ENCODE measurements at regions not wholly inside any gene's neighbourhood (a gene's known extent, or its start where the extent isn't known, plus 50 kb on each side); places are given as distances from the start of the nearest gene placed in this dataset.

DNA sequence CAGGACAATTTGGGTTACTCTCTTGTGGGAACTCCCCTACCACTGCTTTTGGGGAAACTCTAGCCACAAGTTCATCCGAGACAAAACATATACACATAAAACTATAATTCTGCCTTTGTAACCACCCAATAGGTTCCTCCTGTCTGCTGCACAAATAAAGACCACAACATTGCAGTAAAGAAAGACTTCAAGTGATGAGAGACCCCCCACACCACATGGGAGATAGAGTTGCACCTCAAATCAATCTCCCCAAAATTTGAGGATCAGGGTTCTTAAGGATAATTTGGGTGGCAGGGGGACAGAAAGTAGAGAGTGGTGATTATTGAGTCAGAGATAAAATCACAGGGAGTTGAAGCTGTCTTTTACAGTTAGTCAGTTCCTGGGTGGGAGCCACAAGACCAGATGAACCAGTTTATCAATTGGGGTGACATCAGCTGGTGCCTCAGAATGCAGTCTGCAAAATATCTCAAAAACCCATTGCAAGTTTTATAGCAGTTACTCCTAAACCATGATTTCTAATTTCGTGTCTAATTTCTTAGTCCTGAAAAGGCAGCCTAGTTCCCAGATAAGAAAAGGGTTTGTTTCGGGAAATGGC is 1348.5 kb downstream of the PCDH9 start:
- H3K79me1 ChIP-seq (ENCODE audit: low read length) = no peaks in the 10 kb centered on the region
- no peaks in the 10 kb centered on the region for H3K4me1 ChIP-seq (ENCODE audit: control insufficient read depth in 1 of 2, insufficient read depth in 2 of 2, low read length in 2 of 2)
- no peak overlapping the region for H3K18ac ChIP-seq (ENCODE audit: low read length)
- H2BK5ac ChIP-seq (ENCODE audit: low read depth, low read length, poor library complexity) = no peak overlapping the region
- H3K9me3 ChIP-seq (ENCODE audit: insufficient read depth, low read depth, low read length) = no peaks in the 10 kb centered on the region
- H3K4me3 ChIP-seq (ENCODE audit: low read depth, low read length) = no peak overlapping the region
- no peak overlapping the region for H3K4ac ChIP-seq (ENCODE audit: low read depth, low read length)
- H3K79me2 ChIP-seq (ENCODE audit: control insufficient read depth, insufficient read depth, low read length, poor library complexity) = no peaks in the 10 kb centered on the region
- H3K4me2 ChIP-seq (ENCODE audit: low read length) = no peak overlapping the region
- no peak overlapping the region for H4K12ac ChIP-seq (ENCODE audit: low read depth, low read length)
- H3K27me3 ChIP-seq (ENCODE audit: insufficient read depth, low read length) = no peaks in the 10 kb centered on the region
- no peak overlapping the region for H3K23ac ChIP-seq (ENCODE audit: low read length)
- no peak overlapping the region for H3K9ac ChIP-seq (ENCODE audit: low read length)
- no peak overlapping the region for H2AFZ ChIP-seq (ENCODE audit: insufficient read depth, low read length, poor library complexity)
- H3K14ac ChIP-seq (ENCODE audit: low read length) = no peak overlapping the region
- no peak overlapping the region for H4K8ac ChIP-seq (ENCODE audit: low read depth, low read length)
- H4K91ac ChIP-seq (ENCODE audit: low read depth, low read length) = no peak overlapping the region
- no peak overlapping the region for H2BK12ac ChIP-seq (ENCODE audit: low read length)
- no peak for DNase-seq
- no CpG with 5 or more reads among the region's 3 CpGs for WGBS (ENCODE audit: extremely low coverage, insufficient coverage, insufficient read length)
- H2BK120ac ChIP-seq (ENCODE audit: insufficient read depth, low read length, poor library complexity) = no peak overlapping the region
- H2AK5ac ChIP-seq (ENCODE audit: low read length) = no peak overlapping the region
- H3K27ac ChIP-seq (ENCODE audit: low read depth, low read length) = no peak overlapping the region
- no peaks in the 10 kb centered on the region for H3K36me3 ChIP-seq (ENCODE audit: control insufficient read depth in 1 of 2, insufficient read depth in 2 of 2, low read length in 2 of 2)

DNA sequence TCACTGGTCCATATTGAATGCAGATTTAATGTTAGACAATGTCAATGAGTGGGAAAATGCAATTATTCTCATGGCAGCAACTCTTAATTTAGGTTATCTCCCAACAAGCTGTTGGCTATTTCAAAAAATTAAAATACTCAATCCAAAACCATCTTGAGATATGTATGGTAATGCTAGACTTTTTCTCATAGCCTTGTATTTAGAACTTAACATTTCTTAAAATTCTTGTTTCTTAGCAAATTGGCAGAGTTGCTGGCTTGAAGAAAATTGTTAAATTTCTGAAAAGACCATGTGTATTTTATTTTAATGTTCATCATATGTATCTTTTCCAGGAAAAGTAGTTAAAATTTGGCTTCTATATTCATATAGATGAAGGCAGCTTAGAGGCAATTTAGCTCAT is 1355.1 kb downstream of the PCDH9 start:
- Histone ChIP-seq H2BK120ac (ENCODE audit: insufficient read depth, low read length, poor library complexity) (no peak overlapping the region), H3K9me3 (ENCODE audit: insufficient read depth, low read depth, low read length) (no peaks in the 10 kb centered on the region), H3K14ac (ENCODE audit: low read length) (no peak overlapping the region), H3K18ac (ENCODE audit: low read length) (no peak overlapping the region), H3K79me1 (ENCODE audit: low read length) (no peaks in the 10 kb centered on the region), H2AFZ (ENCODE audit: insufficient read depth, low read length, poor library complexity) (no peak overlapping the region), H3K4me2 (ENCODE audit: low read length) (no peak overlapping the region), H2BK5ac (ENCODE audit: low read depth, low read length, poor library complexity) (no peak overlapping the region), H4K91ac (ENCODE audit: low read depth, low read length) (no peak overlapping the region), H3K79me2 (ENCODE audit: control insufficient read depth, insufficient read depth, low read length, poor library complexity) (no peaks in the 10 kb centered on the region), H3K23ac (ENCODE audit: low read length) (no peak overlapping the region), H3K27ac (ENCODE audit: low read depth, low read length) (no peak overlapping the region), H3K4me3 (ENCODE audit: low read depth, low read length) (no peak overlapping the region), H3K36me3 (ENCODE audit: control insufficient read depth in 1 of 2, insufficient read depth in 2 of 2, low read length in 2 of 2) (no peaks in the 10 kb centered on the region), H4K8ac (ENCODE audit: low read depth, low read length) (no peak overlapping the region), H2BK12ac (ENCODE audit: low read length) (no peak overlapping the region), H3K27me3 (ENCODE audit: insufficient read depth, low read length) (no peaks in the 10 kb centered on the region), H3K9ac (ENCODE audit: low read length) (no peak overlapping the region), H3K4me1 (ENCODE audit: control insufficient read depth in 1 of 2, insufficient read depth in 2 of 2, low read length in 2 of 2) (no peaks in the 10 kb centered on the region), H4K12ac (ENCODE audit: low read depth, low read length) (no peak overlapping the region), H2AK5ac (ENCODE audit: low read length) (no peak overlapping the region), H3K4ac (ENCODE audit: low read depth, low read length) (no peak overlapping the region)
- no peak for DNase-seq

DNA sequence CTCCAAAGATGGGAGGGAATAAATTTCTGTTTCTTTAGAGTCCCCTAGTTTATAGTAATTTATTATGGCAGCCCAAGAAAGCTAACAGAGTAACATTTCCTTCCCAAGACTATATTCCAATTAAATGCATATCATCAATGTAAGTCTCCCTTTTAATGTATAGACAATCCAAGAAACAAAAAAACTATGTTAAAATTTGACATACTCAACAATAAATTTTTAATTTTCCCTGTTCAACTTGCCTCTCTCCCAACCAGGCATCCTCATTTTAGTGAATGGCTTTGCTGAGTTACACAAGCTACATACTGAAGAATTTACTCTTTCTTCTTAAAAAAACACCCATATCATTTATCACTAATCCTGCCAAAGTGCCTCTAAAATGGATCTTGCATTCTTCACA is 1357.7 kb downstream of the PCDH9 start:
- Histone ChIP-seq H3K27ac (ENCODE audit: low read depth, low read length) (no peak overlapping the region), H2AFZ (ENCODE audit: insufficient read depth, low read length, poor library complexity) (no peak overlapping the region), H2BK5ac (ENCODE audit: low read depth, low read length, poor library complexity) (no peak overlapping the region), H3K79me2 (ENCODE audit: control insufficient read depth, insufficient read depth, low read length, poor library complexity) (no peaks in the 10 kb centered on the region), H4K8ac (ENCODE audit: low read depth, low read length) (no peak overlapping the region), H3K79me1 (ENCODE audit: low read length) (no peaks in the 10 kb centered on the region), H3K27me3 (ENCODE audit: insufficient read depth, low read length) (no peaks in the 10 kb centered on the region), H2BK12ac (ENCODE audit: low read length) (no peak overlapping the region), H3K4me3 (ENCODE audit: low read depth, low read length) (no peak overlapping the region), H3K14ac (ENCODE audit: low read length) (no peak overlapping the region), H3K9ac (ENCODE audit: low read length) (no peak overlapping the region), H4K12ac (ENCODE audit: low read depth, low read length) (no peak overlapping the region), H3K4me2 (ENCODE audit: low read length) (no peak overlapping the region), H3K4ac (ENCODE audit: low read depth, low read length) (no peak overlapping the region), H3K36me3 (ENCODE audit: control insufficient read depth in 1 of 2, insufficient read depth in 2 of 2, low read length in 2 of 2) (no peaks in the 10 kb centered on the region), H3K18ac (ENCODE audit: low read length) (no peak overlapping the region), H2AK5ac (ENCODE audit: low read length) (no peak overlapping the region), H2BK120ac (ENCODE audit: insufficient read depth, low read length, poor library complexity) (no peak overlapping the region), H4K91ac (ENCODE audit: low read depth, low read length) (no peak overlapping the region), H3K23ac (ENCODE audit: low read length) (no peak overlapping the region), H3K4me1 (ENCODE audit: control insufficient read depth in 1 of 2, insufficient read depth in 2 of 2, low read length in 2 of 2) (no peaks in the 10 kb centered on the region), H3K9me3 (ENCODE audit: insufficient read depth, low read depth, low read length) (no peaks in the 10 kb centered on the region)
- no peak for DNase-seq

DNA sequence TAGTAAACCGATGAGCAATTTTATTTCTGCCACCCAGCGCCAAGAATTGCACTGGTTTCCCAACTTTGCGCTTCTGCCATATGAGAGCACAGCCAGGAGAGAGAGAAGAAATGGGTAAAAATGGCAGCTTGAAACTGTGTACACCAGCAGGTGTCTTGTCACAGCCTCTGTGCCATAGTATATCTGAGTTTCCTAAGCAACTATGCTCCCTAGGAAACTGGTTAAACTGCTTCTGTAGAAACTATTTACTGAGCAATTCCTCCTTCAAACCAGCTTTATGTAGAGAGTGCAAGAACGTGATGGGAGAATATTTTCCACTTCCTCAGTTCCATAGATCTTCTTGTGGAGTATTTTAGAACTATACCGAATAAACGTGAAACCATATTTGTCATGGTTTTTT is 1361.3 kb downstream of the PCDH9 start:
- no CpG with 5 or more reads among the region's 6 CpGs for WGBS (ENCODE audit: extremely low coverage, insufficient coverage, insufficient read length)
- H2AK5ac ChIP-seq (ENCODE audit: low read length) = no peak overlapping the region
- H3K27ac ChIP-seq (ENCODE audit: low read depth, low read length) = no peak overlapping the region
- H3K4me2 ChIP-seq (ENCODE audit: low read length) = no peak overlapping the region
- no peaks in the 10 kb centered on the region for H3K79me2 ChIP-seq (ENCODE audit: control insufficient read depth, insufficient read depth, low read length, poor library complexity)
- DNase-seq = peak in 1 of 2 donors; percentile 16
- no peaks in the 10 kb centered on the region for H3K27me3 ChIP-seq (ENCODE audit: insufficient read depth, low read length)
- no peak overlapping the region for H4K12ac ChIP-seq (ENCODE audit: low read depth, low read length)
- no peak overlapping the region for H2AFZ ChIP-seq (ENCODE audit: insufficient read depth, low read length, poor library complexity)
- H2BK120ac ChIP-seq (ENCODE audit: insufficient read depth, low read length, poor library complexity) = no peak overlapping the region
- H3K36me3 ChIP-seq (ENCODE audit: control insufficient read depth in 1 of 2, insufficient read depth in 2 of 2, low read length in 2 of 2) = no peaks in the 10 kb centered on the region
- H3K9ac ChIP-seq (ENCODE audit: low read length) = no peak overlapping the region
- H3K4ac ChIP-seq (ENCODE audit: low read depth, low read length) = no peak overlapping the region
- H3K23ac ChIP-seq (ENCODE audit: low read length) = no peak overlapping the region
- H3K14ac ChIP-seq (ENCODE audit: low read length) = no peak overlapping the region
- no peak overlapping the region for H3K4me3 ChIP-seq (ENCODE audit: low read depth, low read length)
- H3K18ac ChIP-seq (ENCODE audit: low read length) = no peak overlapping the region
- no peaks in the 10 kb centered on the region for H3K79me1 ChIP-seq (ENCODE audit: low read length)
- H4K8ac ChIP-seq (ENCODE audit: low read depth, low read length) = no peak overlapping the region
- H2BK5ac ChIP-seq (ENCODE audit: low read depth, low read length, poor library complexity) = no peak overlapping the region
- no peak overlapping the region for H4K91ac ChIP-seq (ENCODE audit: low read depth, low read length)
- H2BK12ac ChIP-seq (ENCODE audit: low read length) = no peak overlapping the region
- H3K9me3 ChIP-seq (ENCODE audit: insufficient read depth, low read depth, low read length) = no peaks in the 10 kb centered on the region
- no peaks in the 10 kb centered on the region for H3K4me1 ChIP-seq (ENCODE audit: control insufficient read depth in 1 of 2, insufficient read depth in 2 of 2, low read length in 2 of 2)
